ENCODE measurements at regions not wholly inside any gene's neighbourhood (a gene's known extent, or its start where the extent isn't known, plus 50 kb on each side); places are given as distances from the start of the nearest gene placed in this dataset.

DNA sequence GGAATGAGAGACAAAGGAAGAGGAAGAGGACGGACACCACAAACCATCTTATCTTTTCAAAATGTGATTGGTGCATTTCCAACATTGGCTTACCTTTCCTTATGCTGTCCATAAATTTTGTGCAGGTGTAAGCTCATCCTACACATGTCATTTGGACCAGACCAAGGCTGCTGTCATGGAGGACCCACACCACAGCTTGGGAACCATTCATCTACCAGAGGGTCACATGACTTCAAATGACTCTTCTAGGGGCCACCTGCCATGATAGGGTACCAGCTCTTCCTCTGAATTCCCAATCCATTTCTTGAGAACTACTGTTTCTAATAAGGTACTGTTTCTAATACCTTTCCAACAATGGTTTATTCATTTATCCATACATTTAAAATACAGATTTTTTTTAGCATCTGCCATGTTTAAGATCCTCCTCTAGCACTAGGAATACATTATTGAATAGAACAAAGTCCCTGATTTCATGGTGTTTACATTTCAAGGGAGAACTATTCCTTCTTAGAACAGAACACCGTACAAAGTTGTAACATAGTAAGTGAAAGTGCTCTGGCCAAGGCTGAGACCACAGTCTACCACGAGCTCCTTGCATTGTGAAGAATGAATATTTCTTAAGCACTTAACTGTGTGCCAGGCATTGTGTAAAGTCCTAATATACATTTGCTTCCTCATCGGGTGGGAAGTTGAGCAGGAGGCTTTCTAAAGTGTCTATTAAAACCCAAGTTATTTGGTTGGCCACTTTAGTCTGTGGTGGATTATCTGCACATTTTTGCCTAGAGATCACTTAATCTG is 246.1 kb upstream of the FN1 start:
- Histone ChIP-seq H3K4me3 (ENCODE audit: low read length) (no peak overlapping the region), H2AFZ (ENCODE audit: low read depth, low read length) (no peak overlapping the region), H3K9me2 (ENCODE audit: insufficient read depth, low read length) (no peaks in the 10 kb centered on the region), H3K27me3 (ENCODE audit: insufficient read depth, low read depth, low read length) (no peaks in the 10 kb centered on the region), H3K4me2 (ENCODE audit: low read length) (no peak overlapping the region), H3K9ac (ENCODE audit: low read length) (no peak overlapping the region), H4K20me1 (ENCODE audit: insufficient read depth) (no peaks in the 10 kb centered on the region), H3K27ac (ENCODE audit: low read length) (no peak overlapping the region), H3K9me3 (ENCODE audit: low read length) (no peaks in the 10 kb centered on the region), H3F3A (ENCODE audit: insufficient read depth, low read length, poor library complexity, severe bottlenecking) (no peaks in the 10 kb centered on the region), H3K36me3 (ENCODE audit: insufficient read depth, low read length) (no peaks in the 10 kb centered on the region), H3K79me2 (replicated peaks; ENCODE audit: insufficient read depth, low read length) (no peaks in the 10 kb centered on the region)
- TF ChIP-seq TAF1 (IDR thresholded peaks at IDR 0.05; ENCODE audit: low read depth) (no peak), RAD21 (conservative IDR thresholded peaks at IDR 0.05) (no peak), CTCF (IDR thresholded peaks at IDR 0.05; ENCODE audit: poor library complexity, severe bottlenecking) (no peak), EP300 (conservative IDR thresholded peaks at IDR 0.05; ENCODE audit: poor library complexity, severe bottlenecking) (no peak), SMC3 (conservative IDR thresholded peaks at IDR 0.05; ENCODE audit: poor library complexity) (no peak), POLR2AphosphoS5 (IDR thresholded peaks at IDR 0.05) (no peak), MXI1 (conservative IDR thresholded peaks at IDR 0.05; ENCODE audit: poor library complexity, severe bottlenecking) (no peak), REST (IDR thresholded peaks at IDR 0.05; ENCODE audit: borderline replicate concordance) (no peak), EZH2 (IDR thresholded peaks at IDR 0.05; ENCODE audit: borderline replicate concordance, insufficient read depth, low read length, poor library complexity, severe bottlenecking) (no peak)

- TF ChIP-seq MXI1 (conservative IDR thresholded peaks at IDR 0.05; ENCODE audit: poor library complexity, severe bottlenecking) (no peak), CTCF (IDR thresholded peaks at IDR 0.05; ENCODE audit: poor library complexity, severe bottlenecking) (no peak), EZH2 (IDR thresholded peaks at IDR 0.05; ENCODE audit: borderline replicate concordance, insufficient read depth, low read length, poor library complexity, severe bottlenecking) (no peak)
- no peaks in the 10 kb centered on the region for H3F3A ChIP-seq (ENCODE audit: insufficient read depth, low read length, poor library complexity, severe bottlenecking)
- H2AFZ ChIP-seq (ENCODE audit: low read depth, low read length), result no peak overlapping the region
- H3K27me3 ChIP-seq (ENCODE audit: insufficient read depth, low read depth, low read length), result no peaks in the 10 kb centered on the region
- no peak overlapping the region for H3K27ac ChIP-seq (ENCODE audit: low read length)
- no peaks in the 10 kb centered on the region for H3K9me2 ChIP-seq (ENCODE audit: insufficient read depth, low read length)
- no peak overlapping the region for H3K9ac ChIP-seq (ENCODE audit: low read length)
- no peak overlapping the region for H3K4me3 ChIP-seq (ENCODE audit: low read length)
- no peaks in the 10 kb centered on the region for H4K20me1 ChIP-seq (ENCODE audit: insufficient read depth)
- no peaks in the 10 kb centered on the region for H3K79me2 ChIP-seq (replicated peaks; ENCODE audit: insufficient read depth, low read length)
- no peaks in the 10 kb centered on the region for H3K36me3 ChIP-seq (ENCODE audit: insufficient read depth, low read length)
- no peak overlapping the region for H3K4me2 ChIP-seq (ENCODE audit: low read length)
- no peaks in the 10 kb centered on the region for H3K9me3 ChIP-seq (ENCODE audit: low read length)
These were observed 245.0 kb upstream of the FN1 start for GRCh38 chr2:215680605-215681598.

Data from neural cell (in vitro differentiated cells).